GM12878 (cell line): ENCODE measurements at regions not wholly inside any gene's neighbourhood (a gene's known extent, or its start where the extent isn't known, plus 50 kb on each side); places are given as distances from the start of the nearest gene placed in this dataset.

Experiments
- ATAC-seq: fragments of 200-7000 bp; cut with Tn5 transposase; 3 replicates; pipeline ENCODE4 v1.9.1; 2020; ENCODE audit warnings: mild to moderate bottlenecking, moderate library complexity
- BruUV-seq: library from RNA; stranded (reverse); fragments of 400-500 nt; replicated peaks from 2 replicates; lab custom pipeline; 2021; lab: Mats Ljungman, UMichigan
- CTCF ChIA-PET: fragments of 300-600 bp; sonication (Branson Sonifier 250); formaldehyde crosslinking; extraction: SDS; loops from one replicate; lab custom pipeline; 2021; ENCODE audit warnings: inconsistent platforms; lab: Yijun Ruan, JAX
- POLR2A ChIA-PET: fragments of 350-600 bp; formaldehyde crosslinking; extraction: SDS; loops from one replicate; lab custom pipeline; 2021; ENCODE audit warnings: inconsistent platforms; lab: Charles Lee
- RAD21 ChIA-PET: fragments of 300-600 bp; sonication (Branson Sonifier 250); formaldehyde crosslinking; loops from one replicate; lab custom pipeline; 2023; ENCODE audit warnings: antibody characterized with exemption; ENCODE audit not compliant: unreplicated experiment; lab: Charles Lee
- SMC1A ChIA-PET: fragments of 300-600 bp; sonication (Branson Sonifier 250); formaldehyde crosslinking; loops from one replicate; lab custom pipeline; 2023; ENCODE audit not compliant: unreplicated experiment, uncharacterized antibody; lab: Charles Lee
- DNase-seq: peaks from one replicate; pipeline ENCODE4 v3.0.0-alpha.2; 2011; ENCODE audit warnings: low read depth, low spot score
- FAIRE-seq: peaks from 3 replicates; lab custom pipeline; 2011; peaks lifted over from hg19 to GRCh38; lab: Jason Lieb, UNC
- H2AFZ ChIP-seq: 2 replicates; pipeline ENCODE4 v1.6.0; 2011; ENCODE audit warnings: low read depth, low read length, control low read depth; ENCODE audit not compliant: control insufficient read depth
- H3K27ac ChIP-seq: 2 replicates; pipeline ENCODE4 v1.5.1; 2011; ENCODE audit warnings: control low read depth; ENCODE audit not compliant: control insufficient read depth, insufficient read depth
- H3K27me3 ChIP-seq, 2 experiments: replicated peaks in 1 of 2; 2 replicates each; pipeline versions ENCODE4 v1.6.0 to v1.6.1; 2011; ENCODE audit warnings: low read length in 1 of 2; ENCODE audit not compliant: control insufficient read depth in 2 of 2, insufficient read depth in 2 of 2
- H3K36me3 ChIP-seq, 2 experiments: 2 replicates each; pipeline ENCODE4 v1.5.1; 2011; ENCODE audit warnings: low read length in 1 of 2; ENCODE audit not compliant: control insufficient read depth in 2 of 2, insufficient read depth in 2 of 2
- H3K4me1 ChIP-seq: 2 replicates; pipeline ENCODE4 v1.6.1; 2011; ENCODE audit warnings: mild to moderate bottlenecking, low read length, moderate library complexity, mixed read lengths; ENCODE audit not compliant: control insufficient read depth, insufficient read depth
- H3K4me2 ChIP-seq: 2 replicates; pipeline ENCODE4 v1.6.0; 2011; ENCODE audit warnings: control low read depth; ENCODE audit not compliant: control insufficient read depth, insufficient read depth
- H3K4me3 ChIP-seq: fragments of 200-600 bp; sonication (generic); 2 replicates; pipeline ENCODE4 v1.5.1; 2016
- H3K79me2 ChIP-seq: 2 replicates; pipeline ENCODE4 v1.6.0; 2011; ENCODE audit warnings: low read length; ENCODE audit not compliant: control insufficient read depth, insufficient read depth
- H3K9ac ChIP-seq: 2 replicates; pipeline ENCODE4 v1.8.0; 2011; ENCODE audit warnings: low read length, control low read depth, mixed read lengths; ENCODE audit not compliant: control insufficient read depth, insufficient read depth
- H3K9me3 ChIP-seq: replicated peaks from 3 replicates; pipeline ENCODE4 v1.5.1; 2011; ENCODE audit warnings: mild to moderate bottlenecking, low read length; ENCODE audit not compliant: control insufficient read depth, insufficient read depth
- H4K20me1 ChIP-seq: 2 replicates; pipeline ENCODE4 v1.6.0; 2011; ENCODE audit not compliant: control insufficient read depth, insufficient read depth
- E4F1 ChIP-seq: fragments of 450-650 bp; IDR thresholded peaks from 2 replicates; pipeline ENCODE4 v1.6.1; 2018; ENCODE audit warnings: borderline replicate concordance, mild to moderate bottlenecking; ENCODE audit not compliant: partially characterized antibody
- GATAD2B ChIP-seq: fragments of 450-650 bp; conservative IDR thresholded peaks from 2 replicates; pipeline ENCODE4 v1.6.1; 2017; ENCODE audit warnings: low read depth, mild to moderate bottlenecking, moderate library complexity
- JUND ChIP-seq: IDR thresholded peaks from 2 replicates; pipeline ENCODE4 v1.6.1; 2012; ENCODE audit warnings: low read depth, mild to moderate bottlenecking, low read length, improper control_type of control experiment, moderate library complexity
- PAX5 ChIP-seq: IDR thresholded peaks from 2 replicates; pipeline ENCODE4 v1.6.1; 2011; ENCODE audit warnings: low read depth, low read length, borderline replicate concordance
- PML ChIP-seq: IDR thresholded peaks from 2 replicates; pipeline ENCODE4 v1.6.1; 2012; ENCODE audit warnings: low read length, inconsistent platforms
- SMAD5 ChIP-seq: IDR thresholded peaks from 2 replicates; pipeline ENCODE4 v1.6.1; 2016; ENCODE audit warnings: antibody characterized with exemption, low read depth
- SPI1 ChIP-seq: IDR thresholded peaks from 2 replicates; pipeline ENCODE4 v1.6.1; 2011; ENCODE audit warnings: low read depth, mild to moderate bottlenecking, low read length, moderate library complexity, borderline replicate concordance; ENCODE audit not compliant: insufficient read depth
- WGBS: methylation state at CpG from one replicate; pipeline ENCODE4 v1.1.6; 2016; ENCODE audit warnings: low lambda C conversion rate; ENCODE audit not compliant: insufficient replicate concordance, insufficient coverage; ENCODE audit errors: missing lambda C conversion rate; 5-methylcytosine and 5-hydroxymethylcytosine counted together
- in situ Hi-C: fragments of 300-500 bp; cut with MboI; formaldehyde crosslinking; loops from 9 replicates; pipeline ENCODE4 v1.14.3; 2018; ENCODE audit warnings: mixed read lengths
- intact Hi-C: fragments of 100-400 bp; cut with micrococcal nuclease; formaldehyde crosslinking; loops from one replicate; pipeline ENCODE4 v1.14.2; 2022; ENCODE audit not compliant: unreplicated experiment

DNA sequence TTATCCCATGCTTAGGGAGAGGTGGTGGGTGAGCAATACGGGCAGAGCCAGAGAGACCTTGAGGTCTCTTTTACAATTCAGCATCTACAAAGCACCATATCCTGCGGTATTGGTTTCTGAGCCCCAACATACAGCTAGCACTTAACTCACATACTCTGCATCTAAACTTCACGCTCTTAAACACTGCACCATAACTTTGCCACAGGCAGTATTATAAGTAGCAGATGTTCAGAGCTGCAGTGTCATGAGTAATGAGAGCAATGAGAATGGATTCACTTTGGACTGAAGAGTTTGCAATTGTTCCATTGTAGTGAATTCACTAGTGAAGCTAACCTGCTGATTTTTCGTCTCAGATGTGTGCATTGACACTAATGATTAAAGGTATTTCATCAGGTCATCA, 93.8 kb downstream of the HS3ST1 start:
- Histone ChIP-seq H3K27me3 (no peaks in the 10 kb centered on the region), H4K20me1 (no peaks in the 10 kb centered on the region), H3K27ac (no peak overlapping the region), H3K9me3 (no peaks in the 10 kb centered on the region; the same call in 2 of the 3 replicates), H3K4me2 (no peak overlapping the region), H3K79me2 (no peaks in the 10 kb centered on the region), H2AFZ (no peak overlapping the region), H3K36me3 (no peaks in the 10 kb centered on the region), H3K4me3 (no peak overlapping the region), H3K4me1 (peaks cover 8% of the 10 kb centered on the region), H3K9ac (no peak overlapping the region)
- intact Hi-C loops, result no loop called here
- CTCF ChIA-PET, result no interaction called here
- RAD21 ChIA-PET, result no interaction called here
- no TSS peak for BruUV-seq
- no peak for FAIRE-seq
- ATAC-seq, result no peak
- POLR2A ChIA-PET, result no interaction called here
- SMC1A ChIA-PET, result no interaction called here
- TF ChIP-seq JUND (no peak), GATAD2B (no peak), PML (no peak), E4F1 (no peak), PAX5 (no peak), SMAD5 (no peak), SPI1 (no peak)
- in situ Hi-C loops, result no loop called here
- 37% methylated on average over 4 of the region's 4 CpGs for WGBS
- no peak for DNase-seq
